ENCODE measurements at regions not wholly inside any gene's neighbourhood (a gene's known extent, or its start where the extent isn't known, plus 50 kb on each side); places are given as distances from the start of the nearest gene placed in this dataset.

- no peak for DNase-seq
Observed at GRCh38 chr2:237171396-237171795, 85.7 kb downstream of the COPS8 start.

GRCh38 chr2:237171881-237172280 lies 86.2 kb downstream of the COPS8 start:
- DNase-seq, result no peak

GRCh38 chr2:237177052-237177451 lies 91.4 kb downstream of the COPS8 start:
- DNase-seq, result no peak

GRCh38 chr2:237177986-237178385 lies 92.3 kb downstream of the COPS8 start:
- no peak for DNase-seq

GRCh38 chr2:237178396-237178795 lies 92.7 kb downstream of the COPS8 start:
- DNase-seq, result no peak

GRCh38 chr2:237179161-237179560 lies 93.5 kb downstream of the COPS8 start:
- DNase-seq, result no peak

- no peak for DNase-seq
Observed at GRCh38 chr2:237180187-237180586, 94.5 kb downstream of the COPS8 start.

GRCh38 chr2:237180987-237181386 lies 95.3 kb downstream of the COPS8 start:
- DNase-seq, result no peak

GRCh38 chr2:237181844-237182243 lies 96.2 kb downstream of the COPS8 start:
- no peak for DNase-seq

- DNase-seq, result no peak
Observed at GRCh38 chr2:237182422-237183123, 96.9 kb downstream of the COPS8 start.

GRCh38 chr2:237184192-237184918 lies 98.7 kb downstream of the COPS8 start:
- no peak for DNase-seq

- no peak for DNase-seq
Observed at GRCh38 chr2:237184919-237185552, 99.3 kb downstream of the COPS8 start.

GRCh38 chr2:237185553-237185925 lies 99.8 kb downstream of the COPS8 start:
- DNase-seq, result no peak

GRCh38 chr2:237189799-237190198 lies 104.1 kb downstream of the COPS8 start:
- DNase-seq, result no peak

- no peak for DNase-seq
Observed at GRCh38 chr2:237190966-237191713, 105.5 kb downstream of the COPS8 start.

- no peak for DNase-seq
Observed at GRCh38 chr2:237191714-237192081, 106.0 kb downstream of the COPS8 start.

GRCh38 chr2:237192881-237193280 lies 107.2 kb downstream of the COPS8 start:
- DNase-seq, result no peak

- DNase-seq, result no peak
Observed at GRCh38 chr2:237193436-237193835, 107.7 kb downstream of the COPS8 start.

- no peak for DNase-seq
Observed at GRCh38 chr2:237194081-237194480, 108.4 kb downstream of the COPS8 start.

GRCh38 chr2:237194906-237195305 lies 109.2 kb downstream of the COPS8 start:
- no peak for DNase-seq

- DNase-seq, result no peak
Observed at GRCh38 chr2:237195396-237196120, 109.9 kb downstream of the COPS8 start.

GRCh38 chr2:237196409-237196808 lies 110.7 kb downstream of the COPS8 start:
- no peak for DNase-seq

Measured in activated naive CD4-positive, alpha-beta T cell treated with Interleukin-2 at 50 U/mL for 16 hours (primary cell).